Erythroblast (primary cell): ENCODE measurements at regions not wholly inside any gene's neighbourhood (a gene's known extent, or its start where the extent isn't known, plus 50 kb on each side); places are given as distances from the start of the nearest gene placed in this dataset.

Source experiments
- GATA1 ChIP-seq: IDR thresholded peaks from 2 replicates; pipeline ENCODE4 v1.6.1; 2011; ENCODE audit warnings: low read depth, mild to moderate bottlenecking, control low read depth, low read length, moderate library complexity
- POLR2A ChIP-seq: IDR thresholded peaks from 2 replicates; pipeline ENCODE4 v1.6.1; 2011; ENCODE audit warnings: mild to moderate bottlenecking, low read length

DNA sequence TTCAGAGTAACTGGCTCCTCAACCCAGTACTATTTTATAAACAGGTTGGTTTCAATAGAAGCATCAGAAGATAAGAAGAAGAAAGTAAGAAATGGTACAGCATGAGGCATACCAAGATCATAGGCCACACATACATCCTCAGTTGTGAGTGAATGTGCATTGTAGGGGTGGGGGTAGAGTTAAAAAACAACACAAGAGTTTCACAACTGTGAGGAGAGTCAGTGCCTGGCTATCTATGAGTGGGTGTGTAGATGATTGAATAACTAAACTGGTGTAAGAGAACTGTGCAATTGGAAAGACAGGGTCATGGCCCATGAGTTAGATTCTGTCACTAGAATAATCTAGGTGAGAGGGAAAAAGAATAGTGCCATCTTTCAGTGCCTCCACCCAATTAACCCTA is 748.2 kb upstream of the ACVR2A start:
- no peak for TF ChIP-seq POLR2A
- no peak for TF ChIP-seq GATA1
